AG04449 (cell line): ENCODE measurements at regions not wholly inside any gene's neighbourhood (a gene's known extent, or its start where the extent isn't known, plus 50 kb on each side); places are given as distances from the start of the nearest gene placed in this dataset.

Experiments
- CTCF ChIA-PET: fragments of 350-600 bp; formaldehyde crosslinking; extraction: SDS; loops from one replicate; lab custom pipeline; 2021; ENCODE audit warnings: antibody characterized with exemption; lab: Yijun Ruan, JAX
- POLR2A ChIA-PET: fragments of 400-600, 350-600 bp; formaldehyde crosslinking; extraction: SDS; loops from one replicate; lab custom pipeline; 2020; ENCODE audit warnings: antibody characterized with exemption, inconsistent platforms; lab: Yijun Ruan, JAX
- DNase-seq: peaks from one replicate; pipeline ENCODE4 v3.0.0-alpha.2; 2010; ENCODE audit warnings: low read depth, low spot score
- H3K4me3 ChIP-seq: 2 replicates; pipeline ENCODE4 v1.5.1; 2011; ENCODE audit warnings: low read depth, mild to moderate bottlenecking, control low read depth, low read length
- CTCF ChIP-seq: IDR thresholded peaks from one replicate; pipeline ENCODE4 v1.5.1; 2011; ENCODE audit warnings: mild to moderate bottlenecking, moderate library complexity, low read length, control low read depth, inconsistent platforms; ENCODE audit not compliant: insufficient read depth; ENCODE audit errors: missing control alignments

DNA sequence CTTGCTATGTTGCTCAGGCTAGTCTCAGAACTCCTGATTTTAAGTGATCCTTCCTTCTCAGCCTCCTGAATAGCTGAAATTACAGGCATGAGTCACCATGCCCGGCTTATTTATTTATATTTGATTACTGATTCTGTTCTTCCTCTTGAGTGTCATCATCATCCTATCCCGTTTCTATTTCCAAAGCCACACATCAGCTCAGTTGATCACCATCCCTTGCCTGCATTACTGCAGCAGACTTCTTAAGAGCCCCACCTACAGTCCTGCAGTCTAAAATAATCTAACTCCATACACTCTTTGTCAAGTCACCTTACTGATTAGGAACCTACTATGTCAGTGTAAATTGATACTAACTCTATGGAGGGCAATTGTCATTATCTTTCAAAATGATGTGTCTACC lies 138.9 kb upstream of the RAI14 start:
- TF ChIP-seq CTCF, result no peak
- no peak for DNase-seq
- H3K4me3 ChIP-seq, result no peak overlapping the region
- POLR2A ChIA-PET, result no interaction called here
- CTCF ChIA-PET, result no interaction called here

GRCh38 chr5:34519489-34520220 lies 136.5 kb upstream of the RAI14 start:
- CTCF ChIA-PET, result interaction anchor here (0.7 to 2.2 kb wide), 7 partner anchors 12 to 381 kb away, joined by 3 to 11 read pairs (median 3); no protein-coding TSS in a partner anchor
- peak; percentile 40 for DNase-seq
- POLR2A ChIA-PET, result interaction anchor here (0.6 kb wide), 1 partner anchor 136 kb away, joined by 3 read pairs; the partner anchor contains the start of gene RAI14
- no peak for TF ChIP-seq CTCF
- no peak overlapping the region for H3K4me3 ChIP-seq

DNA sequence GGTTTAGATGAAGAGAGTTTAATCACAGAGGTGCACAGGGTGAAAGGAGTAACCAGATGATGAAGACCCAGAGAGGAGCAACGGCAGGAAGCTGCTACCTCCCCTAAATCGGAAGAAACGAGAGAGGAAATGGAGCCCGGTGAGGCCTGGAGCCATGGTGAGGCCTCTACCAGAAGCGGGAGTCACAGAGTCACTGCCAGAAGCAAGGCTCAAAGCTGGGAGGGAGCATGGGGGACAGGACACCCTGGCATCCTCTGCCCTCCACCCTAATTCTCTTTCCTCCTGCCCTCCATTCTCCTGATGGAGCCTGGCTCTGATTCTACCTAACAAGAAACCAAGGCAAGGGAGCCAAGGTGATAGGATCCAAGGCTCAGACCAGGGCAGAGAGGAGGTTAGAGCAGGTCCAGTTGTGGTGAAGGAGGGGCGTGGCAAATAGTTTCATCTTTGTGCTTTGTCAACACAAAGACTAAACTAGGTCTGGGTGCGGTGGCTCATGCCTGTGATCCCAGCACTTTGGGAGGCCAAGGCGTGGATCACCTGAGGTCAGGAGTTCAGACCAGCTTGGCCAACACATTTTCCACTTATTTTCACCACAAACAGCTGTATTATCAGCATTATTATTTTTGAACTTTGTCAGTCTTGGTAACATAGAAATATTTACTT lies 134.4 kb upstream of the RAI14 start:
- ChIA-PET CTCF (interaction anchor here (1.0 to 5.8 kb wide), 6 partner anchors 11 to 384 kb away, joined by 3 to 40 read pairs (median 20); no protein-coding TSS in a partner anchor), POLR2A (no interaction called here)
- H3K4me3 ChIP-seq, result no peak overlapping the region
- no peak for DNase-seq
- no peak for TF ChIP-seq CTCF

DNA sequence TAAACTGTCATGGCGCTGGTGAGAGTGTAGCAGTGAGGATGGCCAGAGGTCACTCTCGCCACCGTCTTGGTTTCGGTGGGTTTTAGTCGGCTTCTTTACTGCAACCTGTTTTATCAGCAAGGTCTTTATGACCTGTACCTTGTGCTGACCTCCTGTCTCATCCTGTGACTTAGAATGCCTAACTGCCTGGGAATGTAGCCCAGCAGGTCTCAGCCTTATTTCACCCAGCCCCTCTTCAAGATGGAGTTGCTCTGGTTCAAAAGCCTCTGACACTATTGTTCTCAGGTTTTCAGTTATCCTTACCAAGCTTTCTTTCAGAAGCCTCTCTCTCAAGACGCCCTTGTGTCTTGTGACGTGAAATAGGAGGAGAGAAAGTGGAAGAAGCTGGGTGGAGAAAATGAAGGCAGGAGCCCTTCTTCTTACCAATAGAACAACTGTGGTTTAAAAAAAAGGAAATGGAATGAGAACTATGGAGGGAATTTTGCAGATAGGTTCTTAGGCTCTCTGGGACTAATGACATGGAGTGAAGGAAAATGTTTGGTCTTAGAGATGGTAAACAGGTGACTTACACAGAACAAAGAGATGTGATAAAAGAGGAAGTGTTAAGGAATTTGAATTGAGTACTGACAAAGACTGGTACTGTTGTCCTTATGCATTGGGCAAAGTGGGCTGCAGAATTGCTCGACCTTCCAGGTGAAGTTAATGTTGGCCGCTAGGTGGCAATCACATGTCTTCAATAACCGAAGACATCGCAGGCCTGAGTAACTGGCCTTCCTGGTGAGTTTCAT lies 133.3 kb upstream of the RAI14 start:
- peak; percentile 65 for TF ChIP-seq CTCF
- no peak overlapping the region for H3K4me3 ChIP-seq
- DNase-seq, result peak; percentile 68
- ChIA-PET POLR2A (interaction anchor here (1.2 to 1.5 kb wide), 3 partner anchors 11 to 135 kb away, joined by 3 to 6 read pairs (median 3); no protein-coding TSS in a partner anchor), CTCF (interaction anchor here (0.7 to 5.8 kb wide), 43 partner anchors 9 to 383 kb away, joined by 3 to 40 read pairs (median 5); no protein-coding TSS in a partner anchor)

DNA sequence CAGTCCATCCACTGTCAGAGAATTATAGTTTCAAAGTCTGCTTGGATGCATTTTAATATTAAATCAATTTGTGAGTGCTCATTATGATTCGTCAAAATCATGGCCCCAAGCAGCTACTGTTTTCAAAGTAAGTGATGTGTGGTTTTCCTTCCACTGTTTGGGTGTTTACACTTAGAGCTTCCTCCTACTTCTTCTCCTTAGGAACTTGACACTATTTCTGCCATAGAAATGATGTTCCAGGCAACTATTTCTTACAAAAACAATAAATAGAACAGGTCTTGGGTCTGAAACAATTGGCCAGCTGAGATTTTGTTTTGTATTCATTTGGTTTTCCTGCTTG lies 132.8 kb upstream of the RAI14 start:
- ChIA-PET CTCF (interaction anchor here (0.6 to 5.8 kb wide), 45 partner anchors 9 to 383 kb away, joined by 3 to 40 read pairs (median 5); no protein-coding TSS in a partner anchor), POLR2A (interaction anchor here (1.2 to 1.5 kb wide), 4 partner anchors 10 to 134 kb away, joined by 3 to 6 read pairs (median 4); partner anchors contain the start of gene RAI14)
- DNase-seq, result no peak
- no peak overlapping the region for H3K4me3 ChIP-seq
- no peak for TF ChIP-seq CTCF
